GM12801 (cell line): ENCODE measurements at regions not wholly inside any gene's neighbourhood (a gene's known extent, or its start where the extent isn't known, plus 50 kb on each side); places are given as distances from the start of the nearest gene placed in this dataset.

ENCODE experiments used
- TF ChIP-seq, protein P1 (sequence below): IDR thresholded peaks from one replicate; pipeline ENCODE4 v1.5.1; 2011; ENCODE audit warnings: control low read depth; ENCODE audit not compliant: insufficient read length; ENCODE audit errors: extremely low read depth

DNA sequence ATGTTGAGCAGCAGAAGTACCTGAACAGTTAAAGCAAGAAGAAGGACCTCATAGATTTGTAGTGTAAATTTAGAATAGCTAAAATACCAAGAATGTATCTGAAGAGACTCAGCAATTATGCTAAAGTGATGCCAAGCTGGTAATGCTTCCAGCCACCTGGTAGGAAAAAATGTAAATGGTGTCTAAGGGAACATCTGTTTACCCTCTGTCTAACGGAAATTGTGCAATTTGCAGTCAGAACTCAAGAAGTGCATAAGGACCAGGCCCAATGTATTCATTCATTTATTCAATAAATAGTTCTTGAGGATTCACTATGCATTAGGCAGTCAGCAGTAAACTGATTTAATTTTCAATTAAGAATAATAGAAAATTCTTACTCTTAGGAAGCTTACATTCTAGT, 116.0 kb upstream of the ADGRL4 start:
- TF ChIP-seq, protein P1, sequence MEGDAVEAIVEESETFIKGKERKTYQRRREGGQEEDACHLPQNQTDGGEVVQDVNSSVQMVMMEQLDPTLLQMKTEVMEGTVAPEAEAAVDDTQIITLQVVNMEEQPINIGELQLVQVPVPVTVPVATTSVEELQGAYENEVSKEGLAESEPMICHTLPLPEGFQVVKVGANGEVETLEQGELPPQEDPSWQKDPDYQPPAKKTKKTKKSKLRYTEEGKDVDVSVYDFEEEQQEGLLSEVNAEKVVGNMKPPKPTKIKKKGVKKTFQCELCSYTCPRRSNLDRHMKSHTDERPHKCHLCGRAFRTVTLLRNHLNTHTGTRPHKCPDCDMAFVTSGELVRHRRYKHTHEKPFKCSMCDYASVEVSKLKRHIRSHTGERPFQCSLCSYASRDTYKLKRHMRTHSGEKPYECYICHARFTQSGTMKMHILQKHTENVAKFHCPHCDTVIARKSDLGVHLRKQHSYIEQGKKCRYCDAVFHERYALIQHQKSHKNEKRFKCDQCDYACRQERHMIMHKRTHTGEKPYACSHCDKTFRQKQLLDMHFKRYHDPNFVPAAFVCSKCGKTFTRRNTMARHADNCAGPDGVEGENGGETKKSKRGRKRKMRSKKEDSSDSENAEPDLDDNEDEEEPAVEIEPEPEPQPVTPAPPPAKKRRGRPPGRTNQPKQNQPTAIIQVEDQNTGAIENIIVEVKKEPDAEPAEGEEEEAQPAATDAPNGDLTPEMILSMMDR = no peak

DNA sequence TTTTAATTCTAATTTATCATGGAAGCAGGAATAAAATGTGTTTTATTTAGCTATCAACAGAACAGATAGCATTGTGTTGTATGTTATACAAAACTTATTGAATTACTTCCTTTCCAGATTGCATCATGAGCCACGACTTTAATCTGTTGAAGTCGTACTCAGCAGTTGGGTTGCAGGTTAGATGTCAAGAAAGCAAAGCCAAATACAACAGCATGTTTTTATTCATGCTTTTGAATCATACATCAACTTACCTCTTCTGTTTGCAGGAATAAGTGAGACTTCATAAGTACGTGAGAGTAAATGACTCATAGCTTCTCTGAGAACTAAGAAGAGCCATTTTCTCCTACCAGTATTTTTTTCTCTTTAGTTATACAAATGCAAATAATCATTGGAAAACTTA, 110.8 kb upstream of the ADGRL4 start:
- TF ChIP-seq, protein P1 = no peak

DNA sequence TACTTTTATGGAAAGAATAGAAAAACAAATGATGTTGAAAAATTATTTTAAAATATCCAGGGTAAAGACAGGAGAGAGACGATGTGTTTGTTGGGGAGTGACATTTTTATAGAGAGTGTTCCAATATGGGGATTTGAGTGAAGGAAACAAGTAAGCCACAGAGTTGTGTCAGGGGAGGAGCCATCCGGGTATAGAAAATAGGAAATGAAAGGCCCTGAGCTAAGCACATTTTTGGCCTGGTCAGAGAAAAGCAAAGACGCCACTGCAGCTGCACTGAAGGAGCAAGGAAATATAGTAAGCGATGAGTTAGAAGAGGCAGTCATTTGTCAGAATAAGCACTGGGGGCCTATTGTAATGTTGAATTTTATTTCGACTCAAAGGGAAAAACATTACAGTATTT, 107.3 kb upstream of the ADGRL4 start:
- TF ChIP-seq, protein P1 = no peak

DNA sequence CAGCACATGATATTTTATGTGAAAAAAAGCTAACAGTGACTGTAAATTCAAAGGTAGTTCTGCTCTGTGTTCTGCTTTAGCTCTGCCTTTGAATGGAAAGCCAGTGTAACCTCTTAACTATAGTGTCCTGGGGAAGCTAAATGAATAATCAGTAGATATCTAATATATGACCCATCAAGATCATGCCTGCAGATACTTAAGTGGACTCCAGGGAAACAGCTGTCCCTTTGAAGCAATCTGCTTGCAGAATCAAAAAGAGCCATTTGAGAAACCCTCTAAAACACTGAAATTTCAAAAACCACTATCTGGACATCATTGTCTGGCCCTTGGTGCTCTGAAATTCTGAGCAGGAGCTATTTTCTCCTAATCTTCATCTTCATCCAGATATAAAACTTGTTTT, 104.2 kb upstream of the ADGRL4 start:
- TF ChIP-seq, protein P1 = no peak

DNA sequence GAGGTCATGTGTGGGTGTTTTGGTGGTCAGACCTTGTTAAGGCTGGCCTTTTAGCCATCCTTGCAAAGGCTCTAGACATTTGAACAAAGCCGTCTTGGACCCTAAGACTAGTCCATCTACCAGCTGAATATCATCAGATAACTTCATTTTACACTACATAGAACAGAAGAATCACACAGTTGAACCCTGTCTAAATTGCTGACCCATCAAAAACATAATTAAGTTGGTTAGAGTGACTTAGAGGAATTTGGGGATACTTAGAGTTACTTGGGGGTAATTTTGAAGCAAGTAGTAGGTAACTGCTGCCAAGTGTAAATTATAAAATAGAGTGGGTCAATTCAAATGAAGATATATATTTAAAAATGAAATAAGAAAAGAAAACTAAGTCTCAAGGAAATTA, 102.9 kb upstream of the ADGRL4 start:
- TF ChIP-seq, protein P1 = no peak

DNA sequence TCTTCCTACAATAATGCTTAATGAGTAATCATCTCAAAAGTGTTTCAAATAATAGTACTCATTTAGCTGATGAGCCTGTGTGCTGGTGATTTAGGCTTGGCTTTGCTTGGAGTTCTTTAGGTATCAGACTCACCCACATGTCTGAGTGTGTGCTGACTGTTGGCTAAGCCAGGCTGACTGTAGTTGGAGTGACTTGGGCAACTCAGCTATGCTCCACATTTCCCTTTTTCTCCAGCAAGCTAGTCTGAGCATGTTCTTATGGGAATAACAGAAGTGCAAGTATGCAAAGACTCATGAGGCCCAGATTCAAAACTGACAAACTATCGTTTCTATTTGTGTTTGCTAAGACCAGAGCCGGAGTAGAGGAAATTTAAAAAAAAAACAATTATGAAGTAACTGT, 99.0 kb upstream of the ADGRL4 start:
- TF ChIP-seq, protein P1 = no peak

DNA sequence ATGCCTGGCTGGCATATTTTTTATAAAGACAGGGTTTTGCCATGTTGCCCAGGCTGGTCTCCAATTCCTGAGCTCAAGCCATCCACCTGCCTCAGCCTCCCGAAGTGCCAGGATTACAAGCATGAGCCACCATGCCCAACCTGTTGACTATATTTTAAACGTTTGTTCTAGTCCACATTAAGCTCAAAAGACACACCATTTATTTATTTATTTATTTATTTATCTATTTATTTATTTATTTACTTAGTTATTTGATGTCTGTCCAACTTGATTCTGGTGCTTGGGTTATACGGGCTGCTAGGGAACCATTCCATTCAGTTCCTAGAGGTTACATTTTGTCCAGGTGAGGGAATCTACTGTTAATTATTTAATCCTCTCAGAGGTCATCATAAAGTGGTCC, 98.1 kb upstream of the ADGRL4 start:
- TF ChIP-seq, protein P1 = no peak

DNA sequence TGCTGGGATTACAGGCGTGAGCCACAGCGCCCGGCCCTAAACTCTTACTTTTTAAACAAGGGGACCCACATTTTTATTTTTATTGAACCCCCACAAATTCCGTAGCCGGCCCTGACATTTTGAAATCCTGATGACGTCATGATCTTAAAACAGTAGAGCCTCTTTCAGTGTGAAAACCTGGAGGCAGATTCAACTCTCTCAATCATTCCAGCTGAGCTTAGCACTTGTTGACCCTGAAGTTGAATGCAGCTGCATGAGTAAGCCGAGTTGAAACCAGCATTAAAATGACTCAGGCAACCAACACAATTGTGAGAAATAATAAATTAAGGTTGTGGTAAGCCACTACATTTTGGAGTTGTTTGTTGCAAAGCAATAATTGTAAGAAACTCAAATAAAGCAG, 93.9 kb upstream of the ADGRL4 start:
- TF ChIP-seq, protein P1 = no peak
